AG09309 (cell line): ENCODE measurements at regions not wholly inside any gene's neighbourhood (a gene's known extent, or its start where the extent isn't known, plus 50 kb on each side); places are given as distances from the start of the nearest gene placed in this dataset.
"Not testable (repeated sequence)": the region's sequence is repeated elsewhere in the genome, so short reads cannot be mapped to it uniquely, and the experiment has no call there.

ENCODE experiments used
- DNase-seq: peaks from one replicate; pipeline ENCODE4 v3.0.0-alpha.2; 2010; ENCODE audit warnings: low read depth
- H3K4me3 ChIP-seq: 2 replicates; pipeline ENCODE4 v1.5.1; 2011; ENCODE audit warnings: mild to moderate bottlenecking, low read depth, low read length, moderate library complexity; ENCODE audit not compliant: control insufficient read depth
- CTCF ChIP-seq: IDR thresholded peaks from 2 replicates; pipeline ENCODE4 v1.5.1; 2011; ENCODE audit warnings: mild to moderate bottlenecking, low read depth, low read length, inconsistent platforms; ENCODE audit not compliant: insufficient read depth, control insufficient read depth; ENCODE audit errors: missing control alignments

- DNase-seq = no peak
- H3K4me3 ChIP-seq = no peak overlapping the region
- TF ChIP-seq CTCF = no peak
These were observed 902.6 kb upstream of the MBL2 start for GRCh38 chr10:53675177-53675576.

- H3K4me3 ChIP-seq = no peak overlapping the region
- TF ChIP-seq CTCF = no peak
- DNase-seq = no peak
These were observed 894.5 kb upstream of the MBL2 start for GRCh38 chr10:53667063-53667462.

GRCh38 chr10:53664282-53665019 is 891.9 kb upstream of the MBL2 start:
- TF ChIP-seq CTCF = no peak
- H3K4me3 ChIP-seq = no peak overlapping the region
- DNase-seq = no peak

GRCh38 chr10:53650794-53651193 is 878.2 kb upstream of the MBL2 start:
- no peak for TF ChIP-seq CTCF
- H3K4me3 ChIP-seq = no peak overlapping the region
- DNase-seq = no peak

- not testable (repeated sequence) for DNase-seq, H3K4me3 ChIP-seq
These were observed 874.6 kb upstream of the MBL2 start for GRCh38 chr10:53647221-53647620.

- no peak for TF ChIP-seq CTCF
These were observed 873.9 kb upstream of the MBL2 start for GRCh38 chr10:53646525-53646924.

GRCh38 chr10:53645951-53646350 is 873.4 kb upstream of the MBL2 start:
- DNase-seq = no peak
- H3K4me3 ChIP-seq = no peak overlapping the region
- TF ChIP-seq CTCF = no peak

More at GRCh38 chr10:53646525-53646924, 873.9 kb upstream of the MBL2 start:
- no peak overlapping the region for H3K4me3 ChIP-seq
- DNase-seq = no peak
